C4-2B (cell line): ENCODE measurements at regions not wholly inside any gene's neighbourhood (a gene's known extent, or its start where the extent isn't known, plus 50 kb on each side); places are given as distances from the start of the nearest gene placed in this dataset.

Source experiments
- ZFX ChIP-seq: fragments of 450-650 bp; IDR thresholded peaks from 2 replicates; pipeline ENCODE4 v1.6.1; 2017
- TF ChIP-seq, protein P1 (sequence below): fragments of 450-650 bp; conservative IDR thresholded peaks from 2 replicates; pipeline ENCODE4 v1.5.1; 2017; ENCODE audit warnings: mild to moderate bottlenecking

DNA sequence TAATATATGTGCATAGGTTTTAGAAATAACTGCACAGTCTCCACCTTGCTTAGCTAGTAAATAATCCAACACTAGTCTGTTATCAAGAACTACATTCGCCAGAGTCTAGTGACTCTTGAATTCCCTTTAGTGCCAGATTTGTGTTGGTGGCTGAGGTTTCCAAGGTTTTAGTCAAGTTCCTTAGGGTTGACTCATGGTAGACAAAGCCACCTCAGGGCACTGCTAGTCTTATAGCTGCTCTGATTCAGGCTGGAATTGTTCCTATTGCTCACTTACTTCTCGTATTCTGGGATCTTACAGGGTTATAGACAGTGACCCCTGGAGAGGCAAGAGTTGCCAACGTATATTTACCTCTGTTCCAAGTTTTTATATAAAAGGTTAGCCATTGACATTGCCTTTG lies 1369.8 kb upstream of the CDH9 start:
- TF ChIP-seq, protein P1, sequence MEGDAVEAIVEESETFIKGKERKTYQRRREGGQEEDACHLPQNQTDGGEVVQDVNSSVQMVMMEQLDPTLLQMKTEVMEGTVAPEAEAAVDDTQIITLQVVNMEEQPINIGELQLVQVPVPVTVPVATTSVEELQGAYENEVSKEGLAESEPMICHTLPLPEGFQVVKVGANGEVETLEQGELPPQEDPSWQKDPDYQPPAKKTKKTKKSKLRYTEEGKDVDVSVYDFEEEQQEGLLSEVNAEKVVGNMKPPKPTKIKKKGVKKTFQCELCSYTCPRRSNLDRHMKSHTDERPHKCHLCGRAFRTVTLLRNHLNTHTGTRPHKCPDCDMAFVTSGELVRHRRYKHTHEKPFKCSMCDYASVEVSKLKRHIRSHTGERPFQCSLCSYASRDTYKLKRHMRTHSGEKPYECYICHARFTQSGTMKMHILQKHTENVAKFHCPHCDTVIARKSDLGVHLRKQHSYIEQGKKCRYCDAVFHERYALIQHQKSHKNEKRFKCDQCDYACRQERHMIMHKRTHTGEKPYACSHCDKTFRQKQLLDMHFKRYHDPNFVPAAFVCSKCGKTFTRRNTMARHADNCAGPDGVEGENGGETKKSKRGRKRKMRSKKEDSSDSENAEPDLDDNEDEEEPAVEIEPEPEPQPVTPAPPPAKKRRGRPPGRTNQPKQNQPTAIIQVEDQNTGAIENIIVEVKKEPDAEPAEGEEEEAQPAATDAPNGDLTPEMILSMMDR: no peak
- no peak for TF ChIP-seq ZFX
